Limb (tissue), 2 donors: ENCODE measurements at regions not wholly inside any gene's neighbourhood (a gene's known extent, or its start where the extent isn't known, plus 50 kb on each side); places are given as distances from the start of the nearest gene placed in this dataset.
"Not testable (repeated sequence)": the region's sequence is repeated elsewhere in the genome, so short reads cannot be mapped to it uniquely, and the experiment has no call there.

ENCODE experiments used
- DNase-seq, 2 donors: peaks; one replicate each; pipeline ENCODE4 v3.0.0-alpha.2; 2016; ENCODE audit errors: extremely low spot score in 2 of 2

GRCh38 chr3:5741017-5741416 is 553.5 kb downstream of the EDEM1 start:
- no peak for DNase-seq

DNA sequence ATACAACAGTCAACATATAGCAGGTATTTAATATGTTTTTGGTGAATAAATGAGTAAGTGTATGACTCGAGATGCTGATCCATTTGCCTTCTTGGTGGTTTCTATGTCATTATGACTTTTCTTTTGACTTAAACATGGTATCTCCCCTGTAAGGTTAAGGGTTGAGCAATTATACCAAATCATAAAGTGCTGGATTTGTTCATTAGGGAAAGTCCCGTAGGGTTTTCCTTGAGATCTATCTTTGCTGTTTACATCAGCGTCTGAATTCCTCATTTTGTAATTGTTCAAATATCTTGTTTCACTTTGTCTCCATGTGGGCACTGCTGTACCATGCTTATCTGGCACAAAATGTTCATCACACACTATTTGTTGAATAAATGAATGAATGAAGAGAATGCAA is 562.6 kb downstream of the EDEM1 start:
- no peak for DNase-seq

- no peak for DNase-seq
These were observed 563.5 kb downstream of the EDEM1 start for GRCh38 chr3:5750874-5751640.

GRCh38 chr3:5754602-5755001 is 567.1 kb downstream of the EDEM1 start:
- DNase-seq: no peak

DNA sequence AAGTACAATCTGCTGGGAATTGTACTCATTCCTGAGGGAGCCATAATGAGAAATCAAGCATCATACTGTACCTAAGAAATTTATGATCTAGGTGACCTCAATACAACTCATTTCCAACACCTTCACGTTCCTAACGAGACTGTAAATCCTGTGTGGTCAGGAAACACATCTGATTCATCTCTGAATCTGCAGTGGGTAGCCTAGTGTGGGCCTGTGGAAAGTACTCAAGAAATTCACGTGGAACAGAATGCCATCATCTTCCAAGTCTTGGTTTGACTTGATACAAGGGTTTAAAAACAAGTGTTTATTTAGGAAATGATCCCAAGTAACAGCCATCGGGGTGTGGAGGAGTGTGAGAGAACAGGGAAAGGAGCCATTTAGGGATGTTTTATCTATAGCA is 568.9 kb downstream of the EDEM1 start:
- DNase-seq: no peak

DNA sequence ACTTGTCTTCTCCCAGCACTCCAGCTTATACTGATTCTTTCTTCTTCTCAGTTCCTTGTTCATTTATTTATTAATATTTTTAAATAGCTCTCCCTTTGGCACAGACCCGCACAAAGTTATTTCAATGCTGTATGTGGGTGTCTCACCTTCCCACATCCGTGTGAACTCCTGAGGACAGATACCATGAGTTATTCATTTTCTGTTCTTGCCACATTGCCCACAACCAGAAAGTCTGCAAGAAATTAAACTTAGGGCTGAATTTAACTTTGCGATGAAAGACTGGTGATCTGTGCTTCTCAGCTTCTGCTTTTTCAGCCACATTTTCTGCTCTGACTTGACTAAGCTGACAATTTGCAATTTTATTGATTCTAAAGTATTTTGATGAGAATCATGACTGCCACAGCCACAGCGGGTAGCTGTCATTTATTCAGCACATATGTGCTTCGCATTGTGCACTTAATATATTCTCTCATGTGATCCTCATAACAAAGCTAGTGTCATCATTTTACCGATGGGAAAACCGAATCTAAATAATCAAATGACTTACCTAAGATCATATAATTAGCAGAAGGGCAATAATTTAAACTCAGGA is 569.8 kb downstream of the EDEM1 start:
- no peak for DNase-seq

DNA sequence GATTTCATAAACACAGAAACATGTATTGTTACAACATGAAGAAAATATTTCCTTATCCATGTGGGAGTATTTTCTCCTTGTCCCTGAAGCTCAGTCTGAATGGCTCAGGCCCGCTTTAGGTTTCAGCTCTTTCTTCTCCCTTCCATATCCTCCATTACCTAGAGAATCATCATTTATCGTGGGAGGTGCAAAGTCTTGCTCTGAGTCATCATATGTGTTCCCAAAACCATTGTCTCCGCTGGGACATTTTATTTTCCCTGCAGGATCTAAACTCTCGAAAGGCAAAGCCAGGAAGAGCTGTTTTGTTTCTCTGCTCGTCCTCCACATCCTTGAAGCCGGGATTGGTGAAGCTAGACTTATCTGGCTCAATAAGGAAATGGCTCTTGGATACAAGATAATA is 571.2 kb downstream of the EDEM1 start:
- no peak for DNase-seq

DNA sequence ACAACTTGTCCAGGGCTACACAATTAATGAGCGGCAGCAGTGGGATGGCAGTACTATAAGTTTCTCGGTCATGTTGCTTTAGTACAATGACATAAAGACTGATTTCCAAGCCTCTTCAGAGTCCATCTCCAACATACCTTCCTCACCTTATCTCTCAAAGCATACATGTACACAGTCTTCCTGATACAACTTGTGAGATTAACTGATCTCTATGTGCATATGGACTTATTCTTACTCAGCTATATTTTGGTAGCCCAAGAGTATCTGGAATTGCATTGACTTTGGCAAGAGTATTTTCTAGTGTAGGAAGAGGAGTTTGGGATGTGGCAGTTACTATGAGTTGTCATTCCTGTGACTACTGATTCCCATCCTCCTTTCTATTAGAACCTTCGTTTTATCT is 575.0 kb downstream of the EDEM1 start:
- no peak for DNase-seq

DNA sequence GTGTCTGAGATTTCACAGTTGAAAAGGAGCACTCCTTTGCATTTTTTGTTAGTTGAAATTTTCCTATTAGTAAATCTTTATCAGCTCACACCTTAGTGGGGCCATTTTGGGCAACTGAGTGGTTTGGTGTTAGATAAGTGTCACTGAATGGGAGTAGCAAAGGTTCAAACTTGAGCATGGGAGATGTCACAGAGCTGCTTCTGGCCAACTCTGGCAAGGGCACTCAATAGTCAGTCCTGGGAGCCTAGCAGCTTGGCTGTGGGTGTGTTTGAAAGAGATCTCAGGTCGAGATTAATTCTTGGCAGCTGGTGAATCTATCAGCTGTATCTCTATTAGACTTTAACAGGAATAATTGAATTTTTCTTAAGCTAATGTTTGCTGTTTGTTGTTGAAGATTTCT is 579.3 kb downstream of the EDEM1 start:
- DNase-seq: no peak

DNA sequence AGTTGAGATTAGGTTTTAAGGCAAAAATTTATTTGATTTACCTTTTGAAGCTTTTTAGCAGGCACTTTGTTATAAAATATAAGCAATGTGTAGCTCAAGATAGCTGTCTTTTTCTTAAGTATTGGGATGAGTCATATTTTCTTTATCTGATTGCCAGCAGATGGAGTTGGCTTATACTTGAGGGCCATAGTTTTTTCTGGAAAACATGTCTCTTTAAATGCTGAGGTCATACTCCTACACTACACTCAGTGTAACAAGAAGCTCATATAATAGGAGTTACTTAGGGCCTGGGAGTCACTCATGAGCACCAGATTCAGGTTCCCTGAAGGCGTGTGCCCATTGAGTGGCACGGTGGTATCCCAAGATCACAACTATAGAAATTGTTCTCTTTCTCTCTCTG is 579.8 kb downstream of the EDEM1 start:
- no peak for DNase-seq

DNA sequence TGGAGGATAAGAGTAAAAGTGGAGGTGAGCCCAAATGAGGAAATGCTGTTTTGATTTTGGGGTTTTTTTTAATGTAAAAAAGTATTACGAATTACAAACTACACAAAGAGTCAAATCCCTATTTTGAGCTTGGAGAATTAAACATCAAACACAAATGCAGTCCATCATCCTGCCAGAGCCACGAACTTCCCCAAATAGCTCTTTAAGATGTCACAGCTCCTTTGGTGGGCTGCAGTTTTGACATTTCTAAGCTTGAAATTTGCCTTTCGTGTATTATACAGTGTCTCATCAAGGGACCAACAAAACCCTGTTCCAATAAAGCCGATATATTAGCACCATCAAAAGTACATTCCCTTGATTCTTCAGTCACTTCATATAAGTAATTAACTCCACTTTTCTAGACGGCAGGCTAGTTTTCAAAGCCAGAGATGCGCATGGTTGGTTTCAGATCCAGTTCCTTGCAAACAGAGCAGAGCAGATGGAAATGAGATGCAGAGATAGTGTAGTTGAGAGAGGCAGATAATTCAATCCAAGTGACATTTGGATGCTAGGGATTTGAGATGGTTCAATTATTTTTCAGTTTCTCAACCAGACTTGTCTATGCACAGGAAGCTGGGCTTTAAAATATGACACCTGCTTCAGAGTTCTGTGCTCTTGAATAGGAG is 580.9 kb downstream of the EDEM1 start:
- DNase-seq: no peak

- DNase-seq: no peak
These were observed 582.3 kb downstream of the EDEM1 start for GRCh38 chr3:5769825-5770224.

- DNase-seq: no peak
These were observed 586.8 kb downstream of the EDEM1 start for GRCh38 chr3:5774337-5774736.

- DNase-seq: not testable (repeated sequence)
These were observed 587.6 kb downstream of the EDEM1 start for GRCh38 chr3:5775100-5775499.

GRCh38 chr3:5784690-5785089 is 597.2 kb downstream of the EDEM1 start:
- peak in 1 of 2 donors; percentile 8 for DNase-seq

DNA sequence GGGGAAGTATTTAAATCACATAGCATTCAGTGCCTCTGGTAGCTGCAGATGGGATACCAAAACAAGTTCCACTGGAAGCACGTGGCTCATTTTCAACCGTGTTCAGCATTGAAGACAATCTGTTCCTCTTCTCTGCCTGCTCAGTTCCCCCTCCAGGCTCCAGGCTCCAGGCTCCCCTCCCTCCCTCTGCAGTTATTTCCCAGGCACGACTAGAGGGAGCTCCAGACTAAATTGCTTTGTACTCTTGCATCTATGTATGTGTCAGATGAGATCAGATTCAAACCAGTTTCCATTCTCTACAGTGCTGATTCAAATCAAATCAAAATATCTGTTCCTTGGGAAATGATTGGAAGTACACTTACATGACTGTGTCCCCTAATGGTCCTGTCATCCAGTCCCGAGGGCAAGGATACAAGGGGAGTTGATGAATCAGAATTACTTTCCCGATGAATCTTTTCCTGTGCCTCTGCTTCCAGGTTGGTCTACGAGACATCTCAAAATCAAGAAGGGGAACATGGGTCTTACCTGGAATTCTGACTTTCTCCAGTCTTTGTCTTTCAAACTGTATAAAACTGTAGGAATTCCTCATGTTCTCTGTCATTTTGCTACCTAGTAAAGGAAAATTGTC is 600.5 kb downstream of the EDEM1 start:
- peak; percentile 64 to 79 for DNase-seq

- no peak for DNase-seq
These were observed 601.0 kb downstream of the EDEM1 start for GRCh38 chr3:5788496-5788895.

GRCh38 chr3:5791558-5791957 is 604.1 kb downstream of the EDEM1 start:
- DNase-seq: no peak

- DNase-seq: no peak
These were observed 609.0 kb downstream of the EDEM1 start for GRCh38 chr3:5796541-5796940.

DNA sequence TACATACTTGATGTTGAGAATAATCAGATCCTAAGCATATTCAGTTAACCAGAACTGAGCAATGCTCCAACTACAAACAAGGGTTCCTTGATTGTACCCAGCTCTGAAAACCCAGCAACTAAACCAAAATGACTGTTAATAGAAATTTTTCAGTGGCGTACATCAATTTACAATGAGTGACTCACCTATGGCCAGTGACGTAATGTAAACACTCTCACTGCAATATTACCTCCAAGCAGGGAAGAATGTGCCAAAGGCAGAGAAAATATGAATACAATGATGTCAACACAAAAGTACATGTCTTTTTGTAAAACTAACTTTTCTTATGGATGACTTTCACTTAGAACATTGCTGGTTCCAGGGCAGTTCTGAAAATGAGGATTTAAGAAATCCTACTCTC is 611.3 kb downstream of the EDEM1 start:
- no peak for DNase-seq

DNA sequence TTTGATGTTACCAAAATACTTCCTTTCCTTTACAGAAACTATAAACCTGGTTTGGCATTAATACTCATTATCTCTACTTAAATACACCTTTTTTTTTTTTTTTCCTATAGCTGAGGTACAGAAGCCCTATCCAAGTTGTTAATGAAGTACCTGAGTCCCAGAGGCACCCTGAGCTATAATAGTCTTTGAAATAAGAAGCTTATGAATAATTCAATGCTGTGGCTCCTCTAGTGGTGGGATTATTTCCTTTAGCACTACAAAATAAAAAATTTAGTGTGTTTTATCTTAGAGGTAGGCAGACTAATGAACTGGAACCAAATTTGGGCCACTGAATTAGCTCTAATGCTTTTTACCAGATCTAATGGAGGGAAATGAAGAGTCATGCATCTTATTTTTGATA is 611.9 kb downstream of the EDEM1 start:
- no peak for DNase-seq

GRCh38 chr3:5800965-5801364 is 613.5 kb downstream of the EDEM1 start:
- DNase-seq: no peak
